ENCODE measurements at regions not wholly inside any gene's neighbourhood (a gene's known extent, or its start where the extent isn't known, plus 50 kb on each side); places are given as distances from the start of the nearest gene placed in this dataset.

- Histone ChIP-seq H3K27ac (ENCODE audit: low read depth, low read length) (no peak overlapping the region), H3K27me3 (ENCODE audit: control insufficient read depth, insufficient read depth, low read length) (no peaks in the 10 kb centered on the region), H3K4me1 (ENCODE audit: control insufficient read depth, insufficient read depth, low read length) (no peaks in the 10 kb centered on the region), H3K4me3 (ENCODE audit: low read length) (no peak overlapping the region), H3K9ac (ENCODE audit: low read length) (no peak overlapping the region), H3K36me3 (ENCODE audit: control insufficient read depth, insufficient read depth, low read length) (no peaks in the 10 kb centered on the region)
Measured at GRCh38 chr2:150159300-150159699, 328.2 kb downstream of the RND3 start.

- H3K9ac ChIP-seq (ENCODE audit: low read length), result no peak overlapping the region
- no peak overlapping the region for H3K4me3 ChIP-seq (ENCODE audit: low read length)
- H3K27ac ChIP-seq (ENCODE audit: low read depth, low read length), result no peak overlapping the region
- no peaks in the 10 kb centered on the region for H3K36me3 ChIP-seq (ENCODE audit: control insufficient read depth, insufficient read depth, low read length)
- H3K4me1 ChIP-seq (ENCODE audit: control insufficient read depth, insufficient read depth, low read length), result no peaks in the 10 kb centered on the region
- no peaks in the 10 kb centered on the region for H3K27me3 ChIP-seq (ENCODE audit: control insufficient read depth, insufficient read depth, low read length)
Measured at GRCh38 chr2:150156876-150157275, 330.6 kb downstream of the RND3 start.

- Histone ChIP-seq H3K36me3 (ENCODE audit: control insufficient read depth, insufficient read depth, low read length) (no peaks in the 10 kb centered on the region), H3K4me1 (ENCODE audit: control insufficient read depth, insufficient read depth, low read length) (no peaks in the 10 kb centered on the region), H3K27me3 (ENCODE audit: control insufficient read depth, insufficient read depth, low read length) (no peaks in the 10 kb centered on the region), H3K27ac (ENCODE audit: low read depth, low read length) (no peak overlapping the region), H3K4me3 (ENCODE audit: low read length) (no peak overlapping the region), H3K9ac (ENCODE audit: low read length) (no peak overlapping the region)
Measured at GRCh38 chr2:150156415-150156814, 331.1 kb downstream of the RND3 start.

- H3K4me1 ChIP-seq (ENCODE audit: control insufficient read depth, insufficient read depth, low read length), result no peaks in the 10 kb centered on the region
- H3K9ac ChIP-seq (ENCODE audit: low read length), result no peak overlapping the region
- H3K4me3 ChIP-seq (ENCODE audit: low read length), result no peak overlapping the region
- no peak overlapping the region for H3K27ac ChIP-seq (ENCODE audit: low read depth, low read length)
- no peaks in the 10 kb centered on the region for H3K27me3 ChIP-seq (ENCODE audit: control insufficient read depth, insufficient read depth, low read length)
- H3K36me3 ChIP-seq (ENCODE audit: control insufficient read depth, insufficient read depth, low read length), result no peaks in the 10 kb centered on the region
Measured at GRCh38 chr2:150154308-150154797, 333.1 kb downstream of the RND3 start.

- H3K4me3 ChIP-seq (ENCODE audit: low read length), result no peak overlapping the region
- no peak overlapping the region for H3K27ac ChIP-seq (ENCODE audit: low read depth, low read length)
- H3K36me3 ChIP-seq (ENCODE audit: control insufficient read depth, insufficient read depth, low read length), result no peaks in the 10 kb centered on the region
- H3K9ac ChIP-seq (ENCODE audit: low read length), result no peak overlapping the region
- H3K4me1 ChIP-seq (ENCODE audit: control insufficient read depth, insufficient read depth, low read length), result no peaks in the 10 kb centered on the region
- H3K27me3 ChIP-seq (ENCODE audit: control insufficient read depth, insufficient read depth, low read length), result no peaks in the 10 kb centered on the region
Measured at GRCh38 chr2:150153646-150154307, 333.7 kb downstream of the RND3 start.

- H3K27ac ChIP-seq (ENCODE audit: low read depth, low read length), result no peak overlapping the region
- H3K36me3 ChIP-seq (ENCODE audit: control insufficient read depth, insufficient read depth, low read length), result no peaks in the 10 kb centered on the region
- no peaks in the 10 kb centered on the region for H3K27me3 ChIP-seq (ENCODE audit: control insufficient read depth, insufficient read depth, low read length)
- H3K4me1 ChIP-seq (ENCODE audit: control insufficient read depth, insufficient read depth, low read length), result no peaks in the 10 kb centered on the region
- H3K4me3 ChIP-seq (ENCODE audit: low read length), result no peak overlapping the region
- no peak overlapping the region for H3K9ac ChIP-seq (ENCODE audit: low read length)
Measured at GRCh38 chr2:150152230-150152629, 335.2 kb downstream of the RND3 start.

- no peaks in the 10 kb centered on the region for H3K36me3 ChIP-seq (ENCODE audit: control insufficient read depth, insufficient read depth, low read length)
- no peaks in the 10 kb centered on the region for H3K4me1 ChIP-seq (ENCODE audit: control insufficient read depth, insufficient read depth, low read length)
- H3K27me3 ChIP-seq (ENCODE audit: control insufficient read depth, insufficient read depth, low read length), result no peaks in the 10 kb centered on the region
- no peak overlapping the region for H3K4me3 ChIP-seq (ENCODE audit: low read length)
- no peak overlapping the region for H3K9ac ChIP-seq (ENCODE audit: low read length)
- H3K27ac ChIP-seq (ENCODE audit: low read depth, low read length), result no peak overlapping the region
Measured at GRCh38 chr2:150150144-150150543, 337.3 kb downstream of the RND3 start.

GRCh38 chr2:150147889-150148683, 339.4 kb downstream of the RND3 start:
- Histone ChIP-seq H3K9ac (ENCODE audit: low read length) (no peak overlapping the region), H3K27ac (ENCODE audit: low read depth, low read length) (no peak overlapping the region), H3K27me3 (ENCODE audit: control insufficient read depth, insufficient read depth, low read length) (no peaks in the 10 kb centered on the region), H3K36me3 (ENCODE audit: control insufficient read depth, insufficient read depth, low read length) (no peaks in the 10 kb centered on the region), H3K4me1 (ENCODE audit: control insufficient read depth, insufficient read depth, low read length) (no peaks in the 10 kb centered on the region), H3K4me3 (ENCODE audit: low read length) (no peak overlapping the region)

- H3K4me3 ChIP-seq (ENCODE audit: low read length), result no peak overlapping the region
- no peak overlapping the region for H3K27ac ChIP-seq (ENCODE audit: low read depth, low read length)
- no peaks in the 10 kb centered on the region for H3K36me3 ChIP-seq (ENCODE audit: control insufficient read depth, insufficient read depth, low read length)
- no peaks in the 10 kb centered on the region for H3K4me1 ChIP-seq (ENCODE audit: control insufficient read depth, insufficient read depth, low read length)
- H3K27me3 ChIP-seq (ENCODE audit: control insufficient read depth, insufficient read depth, low read length), result no peaks in the 10 kb centered on the region
- H3K9ac ChIP-seq (ENCODE audit: low read length), result no peak overlapping the region
Measured at GRCh38 chr2:150146879-150147278, 340.6 kb downstream of the RND3 start.

- Histone ChIP-seq H3K4me3 (ENCODE audit: low read length) (no peak overlapping the region), H3K4me1 (ENCODE audit: control insufficient read depth, insufficient read depth, low read length) (no peaks in the 10 kb centered on the region), H3K36me3 (ENCODE audit: control insufficient read depth, insufficient read depth, low read length) (no peaks in the 10 kb centered on the region), H3K27me3 (ENCODE audit: control insufficient read depth, insufficient read depth, low read length) (no peaks in the 10 kb centered on the region), H3K9ac (ENCODE audit: low read length) (no peak overlapping the region), H3K27ac (ENCODE audit: low read depth, low read length) (no peak overlapping the region)
Measured at GRCh38 chr2:150145299-150145692, 342.2 kb downstream of the RND3 start.

GRCh38 chr2:150144546-150145298, 342.7 kb downstream of the RND3 start:
- Histone ChIP-seq H3K27ac (ENCODE audit: low read depth, low read length) (no peak overlapping the region), H3K9ac (ENCODE audit: low read length) (no peak overlapping the region), H3K27me3 (ENCODE audit: control insufficient read depth, insufficient read depth, low read length) (no peaks in the 10 kb centered on the region), H3K4me3 (ENCODE audit: low read length) (no peak overlapping the region), H3K36me3 (ENCODE audit: control insufficient read depth, insufficient read depth, low read length) (no peaks in the 10 kb centered on the region), H3K4me1 (ENCODE audit: control insufficient read depth, insufficient read depth, low read length) (no peaks in the 10 kb centered on the region)

- H3K9ac ChIP-seq (ENCODE audit: low read length), result no peak overlapping the region
- H3K4me3 ChIP-seq (ENCODE audit: low read length), result no peak overlapping the region
- H3K27ac ChIP-seq (ENCODE audit: low read depth, low read length), result no peak overlapping the region
- no peaks in the 10 kb centered on the region for H3K36me3 ChIP-seq (ENCODE audit: control insufficient read depth, insufficient read depth, low read length)
- H3K4me1 ChIP-seq (ENCODE audit: control insufficient read depth, insufficient read depth, low read length), result no peaks in the 10 kb centered on the region
- H3K27me3 ChIP-seq (ENCODE audit: control insufficient read depth, insufficient read depth, low read length), result no peaks in the 10 kb centered on the region
Measured at GRCh38 chr2:150143087-150143536, 344.4 kb downstream of the RND3 start.

Measured in rectal smooth muscle tissue (tissue), 1 donor.